ENCODE measurements at regions not wholly inside any gene's neighbourhood (a gene's known extent, or its start where the extent isn't known, plus 50 kb on each side); places are given as distances from the start of the nearest gene placed in this dataset.
"Not testable (repeated sequence)": the region's sequence is repeated elsewhere in the genome, so short reads cannot be mapped to it uniquely, and the experiment has no call there.

- DNase-seq, result no peak
Observed at GRCh38 chr9:93900971-93901861, 53.9 kb downstream of the BARX1 start.

- no peak for DNase-seq
Observed at GRCh38 chr9:93900436-93900819, 54.7 kb downstream of the BARX1 start.

DNA sequence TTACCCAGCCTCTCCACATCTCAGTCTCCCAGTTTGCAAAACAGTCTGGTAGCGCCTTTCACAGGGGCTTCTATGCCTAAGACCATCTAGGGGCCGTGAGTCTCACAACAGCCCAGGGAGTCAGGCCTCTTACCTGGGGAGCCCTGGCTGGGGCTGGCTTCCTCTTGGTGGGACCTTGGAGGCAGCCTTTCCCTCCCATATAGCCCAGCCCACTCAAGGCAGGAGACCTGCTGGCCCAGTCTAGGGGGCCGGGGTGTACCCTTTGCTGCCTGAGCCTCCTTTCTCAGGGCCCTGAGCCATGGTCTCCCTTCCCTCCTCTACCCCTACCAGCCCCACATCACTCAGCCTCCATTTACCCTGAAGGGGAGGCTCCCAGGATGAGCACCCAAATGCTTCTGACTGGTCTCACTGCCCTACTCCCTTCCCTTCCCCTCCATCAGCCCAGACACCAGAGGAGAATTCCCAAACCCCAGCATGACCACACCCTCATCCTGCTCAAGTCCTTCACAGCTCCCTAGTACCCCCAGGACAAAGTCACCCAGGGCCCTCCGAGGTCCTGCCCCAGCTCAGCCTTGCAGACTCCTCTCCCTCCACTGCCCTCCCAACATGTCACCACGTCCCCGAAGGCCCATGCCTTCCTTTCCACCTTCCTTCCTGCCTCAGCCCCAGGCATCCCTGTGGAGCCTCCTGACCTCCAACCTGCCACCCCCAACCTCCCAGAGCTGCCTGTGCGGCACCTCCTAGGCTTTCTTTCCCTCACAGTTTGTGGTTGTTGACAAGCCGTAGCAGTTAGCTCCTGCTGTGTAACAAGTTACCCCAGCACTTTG, 55.3 kb downstream of the BARX1 start:
- DNase-seq, result no peak

DNA sequence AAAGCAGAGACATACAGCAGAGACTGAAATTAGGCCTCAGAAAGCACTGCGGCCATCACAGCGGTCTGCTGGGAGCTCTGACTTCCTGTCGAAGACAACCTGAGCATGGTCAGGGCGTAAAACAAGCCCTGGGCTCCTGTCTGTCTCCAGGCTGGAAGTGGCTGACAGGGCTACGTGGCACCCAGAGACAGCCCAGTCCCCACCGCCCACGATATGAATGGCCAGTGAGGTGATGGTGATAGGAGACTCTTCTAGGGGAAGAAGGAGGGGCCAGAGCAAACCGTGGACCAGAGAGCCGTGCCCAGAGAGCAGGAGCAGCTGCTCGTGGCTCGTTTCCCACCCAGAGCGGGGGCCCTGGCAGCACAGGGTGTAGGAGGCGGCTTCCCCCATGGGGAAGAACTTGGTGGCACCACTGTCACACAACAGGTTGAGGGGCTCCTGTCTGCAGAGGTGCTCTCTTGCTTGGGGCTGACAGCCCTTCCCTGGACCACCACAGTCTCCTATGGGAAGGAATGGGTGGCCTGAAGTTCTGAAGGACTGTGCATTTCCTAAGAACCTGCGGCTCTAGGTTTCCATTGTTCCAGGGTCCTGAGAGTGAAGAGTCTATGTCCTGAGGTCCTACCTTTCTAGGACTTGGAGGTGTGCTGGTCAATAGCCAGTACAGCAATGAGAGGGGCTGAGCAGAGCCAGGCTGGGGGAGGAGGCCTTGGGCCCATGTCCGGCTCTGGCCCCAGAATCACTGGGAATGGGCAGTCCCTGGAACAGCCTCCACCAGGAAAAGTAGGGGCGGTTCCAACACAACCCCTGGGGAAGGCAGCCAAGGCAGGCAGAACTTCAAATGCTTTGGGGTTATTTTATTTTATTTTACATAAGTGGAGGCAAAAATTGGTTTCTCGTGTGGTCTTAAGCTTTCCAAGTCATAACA, 56.4 kb downstream of the BARX1 start:
- no peak for DNase-seq

DNA sequence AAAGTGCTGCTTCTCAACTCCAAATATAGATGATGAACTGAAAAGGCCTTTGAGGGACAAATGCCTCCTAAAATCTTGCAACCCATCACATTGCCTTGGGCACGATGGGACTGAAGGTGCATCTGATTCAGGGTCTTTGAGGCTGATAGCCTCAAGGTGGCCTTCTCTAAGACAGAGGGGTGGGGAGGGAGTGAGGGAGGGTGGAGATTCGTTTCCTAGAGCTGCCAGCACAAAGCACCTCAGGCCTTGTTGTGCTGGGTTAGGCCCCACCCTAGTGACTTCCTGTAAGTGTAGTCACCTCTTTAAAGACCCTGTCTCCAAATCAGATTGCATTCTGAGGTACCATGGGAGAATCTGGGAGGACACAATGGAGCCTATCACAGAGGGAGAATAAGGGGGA, 57.1 kb downstream of the BARX1 start:
- DNase-seq, result no peak

GRCh38 chr9:93897075-93897970, 57.8 kb downstream of the BARX1 start:
- DNase-seq, result no peak

GRCh38 chr9:93896496-93897033, 58.6 kb downstream of the BARX1 start:
- DNase-seq, result no peak

- DNase-seq, result no peak
Observed at GRCh38 chr9:93896093-93896492, 59.1 kb downstream of the BARX1 start.

DNA sequence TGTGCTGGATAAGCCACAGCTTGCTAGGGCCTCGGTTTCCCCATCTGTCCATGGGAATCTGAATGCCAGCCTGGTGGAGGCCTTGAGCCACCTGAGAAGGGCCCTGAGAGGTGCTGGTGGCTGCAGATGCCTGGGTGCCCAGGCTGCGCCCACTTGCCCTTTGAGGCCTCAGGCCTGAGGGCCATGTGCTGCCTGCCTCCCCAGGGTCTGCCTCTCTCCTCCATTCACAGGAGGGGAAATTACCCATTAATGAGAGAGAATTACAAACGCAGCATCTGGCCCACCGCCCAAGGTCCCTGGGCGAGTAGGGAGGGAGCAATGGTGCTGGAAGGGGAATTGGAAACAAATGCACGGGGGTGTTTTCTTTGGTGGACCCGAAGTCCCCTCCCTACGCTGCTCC, 59.6 kb downstream of the BARX1 start:
- no peak for DNase-seq

DNA sequence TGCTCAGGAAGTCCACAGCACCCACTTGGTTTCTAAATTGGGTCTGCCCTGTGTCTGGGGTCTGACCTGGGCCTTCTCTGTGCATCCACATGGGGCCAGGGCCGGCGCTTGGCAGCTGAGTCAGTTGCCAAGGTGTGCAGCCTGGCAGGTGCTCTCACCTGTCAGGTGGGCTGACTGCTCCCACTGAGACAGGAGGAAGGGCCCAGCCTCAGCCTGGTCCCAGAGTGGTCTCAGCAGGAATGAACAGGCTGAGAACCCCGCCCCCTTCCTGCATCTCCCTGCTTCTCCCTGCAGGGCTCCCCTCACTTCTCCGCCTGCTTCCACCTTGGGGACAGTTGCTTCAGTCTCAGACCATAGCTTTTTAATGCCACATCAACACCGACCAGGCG, 60.5 kb downstream of the BARX1 start:
- DNase-seq, result no peak

GRCh38 chr9:93893899-93894690, 61.1 kb downstream of the BARX1 start:
- no peak for DNase-seq

GRCh38 chr9:93893194-93893593, 62.0 kb downstream of the BARX1 start:
- DNase-seq, result no peak

GRCh38 chr9:93892748-93893147, 62.4 kb downstream of the BARX1 start:
- DNase-seq, result no peak

DNA sequence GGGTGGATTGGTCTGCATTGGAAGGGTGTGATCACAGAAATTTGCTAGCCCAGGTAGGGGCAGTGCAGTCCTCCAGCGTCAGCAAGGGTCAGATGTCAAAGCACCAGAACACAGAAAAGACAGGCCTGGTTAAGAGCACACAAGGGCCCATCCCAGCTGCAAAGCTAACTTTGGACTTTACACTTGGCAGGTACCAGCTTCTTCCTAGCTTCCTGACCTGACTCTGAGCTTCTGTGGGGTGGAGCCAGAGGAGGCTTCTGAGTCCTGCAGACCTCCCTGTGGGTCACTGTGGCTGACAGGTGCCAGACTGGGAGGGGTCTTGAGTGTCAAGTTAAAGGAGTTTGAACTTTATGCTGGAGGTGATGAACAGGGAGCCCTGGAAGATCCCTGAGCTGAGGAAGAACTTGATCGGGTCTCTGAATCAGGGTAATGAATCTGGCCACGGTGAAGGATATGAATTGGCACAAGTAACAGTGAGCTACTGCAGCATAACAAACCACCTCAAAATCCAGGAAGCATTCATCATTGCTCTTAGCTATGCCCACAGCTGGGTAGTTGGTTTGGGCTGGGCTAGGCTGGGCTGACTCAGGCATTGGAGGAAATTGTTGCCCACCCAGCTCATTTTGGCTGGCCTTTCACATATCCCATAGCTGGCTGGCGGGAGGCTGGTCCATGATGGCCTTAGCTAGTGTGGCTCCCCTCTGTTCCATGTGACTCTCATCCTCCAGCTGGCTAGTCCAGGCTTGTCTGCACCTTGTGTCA, 63.4 kb downstream of the BARX1 start:
- no peak for DNase-seq

DNA sequence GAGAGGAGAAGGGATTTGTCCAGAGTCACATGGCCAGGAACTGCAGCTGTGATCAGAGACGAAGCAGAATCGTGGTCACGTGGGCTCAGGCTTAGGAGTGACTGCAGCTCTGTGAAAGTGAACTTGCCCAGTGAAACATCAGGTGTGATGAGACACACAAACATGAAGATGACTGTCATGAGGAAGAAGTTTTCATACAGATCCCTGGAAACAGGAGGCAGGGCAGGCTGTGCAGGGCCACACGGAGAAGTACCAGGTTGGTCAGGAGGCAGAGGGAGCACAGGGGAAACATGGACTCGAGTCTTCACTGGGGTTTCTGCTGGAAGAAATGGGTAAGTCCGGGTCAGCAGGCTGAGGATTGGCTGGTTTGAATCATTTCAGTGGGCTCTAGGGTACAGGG, 64.1 kb downstream of the BARX1 start:
- DNase-seq, result no peak

DNA sequence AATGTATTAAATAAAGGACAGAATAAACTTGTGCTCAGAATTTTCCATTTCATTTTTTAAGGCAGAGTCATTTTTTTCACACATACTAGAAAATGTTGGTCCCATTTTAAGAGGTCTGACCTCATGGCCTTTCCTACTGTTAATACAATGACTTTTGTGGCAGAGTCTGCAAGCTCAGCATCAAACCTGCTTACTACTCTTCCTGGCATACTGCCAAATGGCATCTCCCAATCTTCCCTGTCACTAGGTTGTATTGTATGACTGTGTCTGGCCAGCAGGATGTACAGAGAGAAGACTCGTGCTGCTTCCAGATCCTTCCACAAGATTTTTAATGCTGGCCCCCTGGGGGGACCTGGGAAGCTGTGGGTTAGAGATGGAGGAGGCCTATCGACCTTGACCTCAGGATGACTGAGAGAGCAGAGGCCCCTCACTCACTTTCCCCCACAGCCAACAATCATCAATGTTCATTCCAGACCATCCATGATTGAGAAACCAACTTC, 64.7 kb downstream of the BARX1 start:
- peak; percentile 27 for DNase-seq

DNA sequence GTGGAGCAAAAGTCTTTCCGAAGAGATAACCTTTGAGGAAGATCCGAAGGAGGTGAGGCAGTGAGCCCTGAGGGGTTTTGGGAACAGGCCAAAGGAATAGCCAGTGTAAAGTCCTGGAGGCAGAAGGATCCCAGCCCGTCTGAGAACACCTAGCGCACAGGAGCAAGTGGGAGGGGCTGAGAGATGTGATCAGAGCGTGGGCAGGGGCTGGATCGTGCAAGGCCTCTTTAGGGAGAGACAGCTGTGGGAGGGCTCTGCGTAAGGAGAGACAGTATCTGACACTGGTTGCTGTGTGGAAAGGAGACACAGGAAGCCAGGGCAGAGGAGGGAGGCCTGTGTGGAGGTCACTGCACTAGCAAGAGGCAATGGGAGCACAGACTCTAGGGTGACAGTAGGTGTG, 68.2 kb downstream of the BARX1 start:
- no peak for DNase-seq

DNA sequence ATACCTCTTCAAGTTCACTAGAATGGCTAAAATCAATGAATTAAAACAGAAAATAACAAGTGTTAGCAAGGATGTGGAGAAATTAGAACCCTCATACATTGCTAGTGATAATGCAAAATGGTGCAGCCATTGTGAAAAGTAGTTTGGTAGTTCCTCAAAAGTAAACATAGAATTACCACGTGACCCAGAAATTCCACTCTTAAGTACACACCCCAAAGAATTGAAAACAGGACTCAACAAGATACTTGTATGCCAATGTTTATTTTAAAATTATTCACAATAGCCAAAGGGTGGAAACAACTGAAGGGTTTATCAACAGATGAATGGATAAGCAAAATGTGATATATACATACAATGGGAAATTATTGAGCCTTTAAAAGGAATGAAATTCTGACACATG, 70.3 kb downstream of the BARX1 start:
- no peak for DNase-seq

DNA sequence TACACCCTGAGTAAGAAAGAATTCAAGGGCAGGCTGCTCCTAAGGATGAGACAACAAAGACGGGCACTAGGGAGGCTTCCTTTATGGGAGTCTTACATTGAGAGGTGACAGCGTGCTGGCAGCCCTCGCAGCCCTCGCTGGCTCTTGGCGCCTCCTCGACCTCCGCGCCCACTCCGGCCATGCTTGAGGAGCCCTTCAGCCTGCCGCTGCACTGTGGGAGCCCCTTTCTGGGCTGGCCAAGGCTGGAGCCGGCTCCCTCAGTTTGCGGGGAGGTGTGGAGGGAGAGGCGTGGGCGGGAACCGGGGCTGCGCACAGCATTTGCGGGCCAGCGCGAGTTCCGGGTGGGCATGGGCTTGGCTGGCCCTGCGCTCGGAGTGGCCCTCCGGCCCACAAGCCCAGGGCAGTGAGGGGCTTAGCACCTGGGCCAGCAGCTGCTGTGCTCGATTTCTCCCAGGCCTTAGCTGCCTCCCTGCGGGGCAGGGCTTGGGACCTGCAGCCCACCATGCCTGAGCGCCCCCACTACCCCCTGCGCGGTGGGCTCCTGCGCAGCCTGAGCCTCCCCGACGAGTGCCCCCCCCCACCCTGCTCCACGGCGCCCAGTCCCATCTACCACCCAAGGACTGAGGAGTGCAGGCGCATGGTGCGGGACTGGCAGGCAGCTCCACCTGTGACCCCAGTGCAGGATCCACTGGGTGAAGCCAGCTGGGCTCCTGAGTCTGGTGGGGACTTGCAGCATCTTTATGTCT, 75.3 kb downstream of the BARX1 start:
- DNase-seq, result not testable (repeated sequence)
